GM18502 (cell line): ENCODE measurements at regions not wholly inside any gene's neighbourhood (a gene's known extent, or its start where the extent isn't known, plus 50 kb on each side); places are given as distances from the start of the nearest gene placed in this dataset.

Experiments
- ATAC-seq: cut with Tn5 transposase; IDR thresholded peaks from one replicate; pipeline ENCODE4 v1.9.1; 2021; ENCODE audit warnings: mild to moderate bottlenecking; ENCODE audit not compliant: unreplicated experiment, poor library complexity

GRCh38 chrX:35741142-35741541 lies 57.0 kb upstream of the MAGEB16 start:
- no peak for ATAC-seq

GRCh38 chrX:35743331-35743730 lies 54.8 kb upstream of the MAGEB16 start:
- ATAC-seq: no peak
